GM23338 (cell line): ENCODE measurements at regions not wholly inside any gene's neighbourhood (a gene's known extent, or its start where the extent isn't known, plus 50 kb on each side); places are given as distances from the start of the nearest gene placed in this dataset.

Source experiments
- ATAC-seq: fragments of 200-7000 bp; cut with Tn5 transposase; 3 replicates; pipeline ENCODE4 v1.9.1; 2020
- DNase-seq: peaks from one replicate; pipeline ENCODE4 v3.0.0-alpha.2; 2015; ENCODE audit warnings: low spot score
- H2AFZ ChIP-seq: fragments of 200-600 bp; sonication (generic); 2 replicates; pipeline ENCODE4 v1.8.0; 2016; ENCODE audit warnings: antibody characterized with exemption, mild to moderate bottlenecking, moderate library complexity
- H3F3A ChIP-seq: fragments of 200-600 bp; sonication (generic); replicated peaks from 2 replicates; pipeline ENCODE4 v1.8.0; 2017; ENCODE audit warnings: antibody characterized with exemption, mixed run types, low read depth
- H3K27ac ChIP-seq: fragments of 200-600 bp; sonication (generic); 2 replicates; pipeline ENCODE4 v1.6.1; 2016; ENCODE audit warnings: low read depth
- H3K27me3 ChIP-seq: fragments of 200-600 bp; sonication (generic); 2 replicates; pipeline ENCODE4 v1.8.0; 2016; ENCODE audit warnings: mild to moderate bottlenecking, mixed run types, moderate library complexity; ENCODE audit not compliant: insufficient read depth
- H3K36me3 ChIP-seq: fragments of 200-600 bp; sonication (generic); 2 replicates; pipeline ENCODE4 v1.8.0; 2016; ENCODE audit warnings: mild to moderate bottlenecking; ENCODE audit not compliant: insufficient read depth
- H3K4me1 ChIP-seq: fragments of 200-600 bp; sonication (generic); 2 replicates; pipeline ENCODE4 v1.8.0; 2016; ENCODE audit warnings: mild to moderate bottlenecking, moderate library complexity; ENCODE audit not compliant: insufficient read depth
- H3K4me2 ChIP-seq: fragments of 200-600 bp; sonication (generic); 2 replicates; pipeline ENCODE4 v1.7.1; 2017; ENCODE audit warnings: mixed run types
- H3K4me3 ChIP-seq: fragments of 200-600 bp; sonication (generic); 2 replicates; pipeline ENCODE4 v1.6.1; 2016; ENCODE audit warnings: mixed run types
- H3K79me2 ChIP-seq: fragments of 200-600 bp; sonication (generic); replicated peaks from 2 replicates; pipeline ENCODE4 v1.8.0; 2017; ENCODE audit warnings: mild to moderate bottlenecking; ENCODE audit not compliant: insufficient read depth
- H3K9me2 ChIP-seq: fragments of 200-600 bp; sonication (generic); 2 replicates; pipeline ENCODE4 v1.8.0; 2017; ENCODE audit not compliant: insufficient read depth
- H4K20me1 ChIP-seq: fragments of 200-600 bp; sonication (generic); replicated peaks from 2 replicates; pipeline ENCODE4 v1.8.0; 2017; ENCODE audit warnings: mild to moderate bottlenecking; ENCODE audit not compliant: insufficient read depth
- H3K27ac Mint-ChIP-seq: 2 replicates; pipeline ENCODE4 v1.8.0; 2020; ENCODE audit warnings: inconsistent platforms, mild to moderate bottlenecking, moderate library complexity, mixed read lengths
- H3K27me3 Mint-ChIP-seq: 3 replicates; pipeline ENCODE4 v1.8.0; 2022; ENCODE audit warnings: low read depth, mild to moderate bottlenecking, moderate library complexity, mixed read lengths, inconsistent platforms; ENCODE audit not compliant: insufficient read depth, poor library complexity
- H3K36me3 Mint-ChIP-seq: 3 replicates; pipeline ENCODE4 v1.8.0; 2021; ENCODE audit warnings: low read depth, mild to moderate bottlenecking, inconsistent platforms, moderate library complexity, mixed read lengths
- H3K4me1 Mint-ChIP-seq: 3 replicates; pipeline ENCODE4 v1.8.0; 2020; ENCODE audit warnings: mild to moderate bottlenecking, inconsistent platforms, mixed read lengths
- H3K4me3 Mint-ChIP-seq: 3 replicates; pipeline ENCODE4 v1.8.0; 2021; ENCODE audit warnings: moderate library complexity, mild to moderate bottlenecking, inconsistent platforms, mixed read lengths
- H3K9me3 Mint-ChIP-seq: 3 replicates; pipeline ENCODE4 v1.8.0; 2020; ENCODE audit warnings: moderate library complexity, mild to moderate bottlenecking, inconsistent platforms, mixed read lengths
- CREB1 ChIP-seq: fragments of 250-450 bp; sonication (Bioruptor Pico); IDR thresholded peaks from 2 replicates; pipeline ENCODE4 v1.5.0; 2020; ENCODE audit warnings: low read depth, mild to moderate bottlenecking, moderate library complexity
- EZH2 ChIP-seq: fragments of 200-600 bp; sonication (generic); IDR thresholded peaks from one replicate; pipeline ENCODE4 v1.8.0; 2017; ENCODE audit warnings: antibody characterized with exemption, mild to moderate bottlenecking, low read depth; ENCODE audit not compliant: unreplicated experiment
- EZH2phosphoT487 ChIP-seq: fragments of 200-600 bp; sonication (generic); IDR thresholded peaks from one replicate; pipeline ENCODE4 v1.8.1; 2018; ENCODE audit warnings: antibody characterized with exemption; ENCODE audit not compliant: unreplicated experiment
- JUNB ChIP-seq: IDR thresholded peaks from one replicate; pipeline ENCODE4 v1.6.1; 2016; ENCODE audit warnings: antibody characterized with exemption; ENCODE audit not compliant: unreplicated experiment
- POLR2AphosphoS5 ChIP-seq: IDR thresholded peaks from 2 replicates; pipeline ENCODE4 v1.6.1; 2016; ENCODE audit warnings: antibody characterized with exemption, low read depth
- STAT1 ChIP-seq: IDR thresholded peaks from one replicate; pipeline ENCODE4 v1.6.1; 2016; ENCODE audit warnings: antibody characterized with exemption; ENCODE audit not compliant: unreplicated experiment
- ZNF114 ChIP-seq: fragments of 250-450 bp; sonication (Bioruptor Pico); IDR thresholded peaks from 2 replicates; pipeline ENCODE4 v1.5.0; 2020; ENCODE audit warnings: mild to moderate bottlenecking, moderate library complexity
- ZNF331 ChIP-seq: fragments of 250-450 bp; sonication (Bioruptor Pico); IDR thresholded peaks from 2 replicates; pipeline ENCODE4 v1.5.0; 2020; ENCODE audit warnings: low read depth, mild to moderate bottlenecking, moderate library complexity
- TF ChIP-seq, protein P1 (sequence below): fragments of 250-450 bp; sonication (Bioruptor Pico); IDR thresholded peaks from 2 replicates; pipeline ENCODE4 v1.5.0; 2020; ENCODE audit warnings: mild to moderate bottlenecking, moderate library complexity
- TF ChIP-seq, protein P2 (sequence below): IDR thresholded peaks from 2 replicates; pipeline ENCODE4 v1.6.1; 2016; ENCODE audit warnings: antibody characterized with exemption
- TF ChIP-seq, protein P3 (sequence below), 2 experiments: fragments of 200-600 bp in 1 of 2; sonication (generic) in 1 of 2; conservative IDR thresholded peaks; 2 replicates each; pipeline versions ENCODE4 v1.5.1 to v1.6.1; 2016 to 2017; ENCODE audit warnings: antibody characterized with exemption in 2 of 2, low read depth in 2 of 2, mild to moderate bottlenecking in 2 of 2, moderate library complexity in 1 of 2

DNA sequence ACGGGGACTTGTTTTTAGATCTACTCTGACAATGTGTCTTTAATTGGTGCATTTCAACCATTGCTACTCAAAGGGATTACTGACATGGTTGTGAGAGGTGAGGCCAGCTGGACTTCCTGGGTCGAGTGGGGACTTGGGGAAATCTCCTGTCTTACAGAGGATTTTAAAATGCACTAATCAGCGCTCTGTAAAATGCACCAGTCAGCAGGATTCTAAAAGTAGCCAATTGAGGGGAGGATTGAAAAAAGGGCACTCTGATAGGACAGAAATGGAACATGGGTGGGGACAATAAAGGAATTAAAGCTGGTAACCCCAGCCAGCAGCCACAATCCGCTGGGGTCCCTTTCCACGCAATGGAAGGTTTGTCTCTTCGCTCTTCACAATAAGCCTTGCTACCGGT, 122.5 kb upstream of the SNRPN start:
- no peaks in the 10 kb centered on the region for H3K27me3 ChIP-seq
- H3K9me2 ChIP-seq = no peaks in the 10 kb centered on the region
- H3K27ac Mint-ChIP-seq = no peak overlapping the region
- H3K79me2 ChIP-seq = no peaks in the 10 kb centered on the region
- H3F3A ChIP-seq = no peaks in the 10 kb centered on the region
- H3K36me3 Mint-ChIP-seq = peaks cover 21% of the 10 kb centered on the region
- H3K27ac ChIP-seq = no peak overlapping the region
- no peaks in the 10 kb centered on the region for H3K36me3 ChIP-seq
- no peak for ATAC-seq
- no peaks in the 10 kb centered on the region for H3K27me3 Mint-ChIP-seq
- H3K9me3 Mint-ChIP-seq = peaks cover 33% of the 10 kb centered on the region
- H3K4me3 Mint-ChIP-seq = no peak overlapping the region
- H3K4me1 Mint-ChIP-seq = peaks cover 30% of the 10 kb centered on the region
- peaks cover 13% of the 10 kb centered on the region for H3K4me1 ChIP-seq
- no peaks in the 10 kb centered on the region for H4K20me1 ChIP-seq
- H2AFZ ChIP-seq = no peak overlapping the region
- no peak overlapping the region for H3K4me2 ChIP-seq
- H3K4me3 ChIP-seq = no peak overlapping the region
- TF ChIP-seq, protein P1, sequence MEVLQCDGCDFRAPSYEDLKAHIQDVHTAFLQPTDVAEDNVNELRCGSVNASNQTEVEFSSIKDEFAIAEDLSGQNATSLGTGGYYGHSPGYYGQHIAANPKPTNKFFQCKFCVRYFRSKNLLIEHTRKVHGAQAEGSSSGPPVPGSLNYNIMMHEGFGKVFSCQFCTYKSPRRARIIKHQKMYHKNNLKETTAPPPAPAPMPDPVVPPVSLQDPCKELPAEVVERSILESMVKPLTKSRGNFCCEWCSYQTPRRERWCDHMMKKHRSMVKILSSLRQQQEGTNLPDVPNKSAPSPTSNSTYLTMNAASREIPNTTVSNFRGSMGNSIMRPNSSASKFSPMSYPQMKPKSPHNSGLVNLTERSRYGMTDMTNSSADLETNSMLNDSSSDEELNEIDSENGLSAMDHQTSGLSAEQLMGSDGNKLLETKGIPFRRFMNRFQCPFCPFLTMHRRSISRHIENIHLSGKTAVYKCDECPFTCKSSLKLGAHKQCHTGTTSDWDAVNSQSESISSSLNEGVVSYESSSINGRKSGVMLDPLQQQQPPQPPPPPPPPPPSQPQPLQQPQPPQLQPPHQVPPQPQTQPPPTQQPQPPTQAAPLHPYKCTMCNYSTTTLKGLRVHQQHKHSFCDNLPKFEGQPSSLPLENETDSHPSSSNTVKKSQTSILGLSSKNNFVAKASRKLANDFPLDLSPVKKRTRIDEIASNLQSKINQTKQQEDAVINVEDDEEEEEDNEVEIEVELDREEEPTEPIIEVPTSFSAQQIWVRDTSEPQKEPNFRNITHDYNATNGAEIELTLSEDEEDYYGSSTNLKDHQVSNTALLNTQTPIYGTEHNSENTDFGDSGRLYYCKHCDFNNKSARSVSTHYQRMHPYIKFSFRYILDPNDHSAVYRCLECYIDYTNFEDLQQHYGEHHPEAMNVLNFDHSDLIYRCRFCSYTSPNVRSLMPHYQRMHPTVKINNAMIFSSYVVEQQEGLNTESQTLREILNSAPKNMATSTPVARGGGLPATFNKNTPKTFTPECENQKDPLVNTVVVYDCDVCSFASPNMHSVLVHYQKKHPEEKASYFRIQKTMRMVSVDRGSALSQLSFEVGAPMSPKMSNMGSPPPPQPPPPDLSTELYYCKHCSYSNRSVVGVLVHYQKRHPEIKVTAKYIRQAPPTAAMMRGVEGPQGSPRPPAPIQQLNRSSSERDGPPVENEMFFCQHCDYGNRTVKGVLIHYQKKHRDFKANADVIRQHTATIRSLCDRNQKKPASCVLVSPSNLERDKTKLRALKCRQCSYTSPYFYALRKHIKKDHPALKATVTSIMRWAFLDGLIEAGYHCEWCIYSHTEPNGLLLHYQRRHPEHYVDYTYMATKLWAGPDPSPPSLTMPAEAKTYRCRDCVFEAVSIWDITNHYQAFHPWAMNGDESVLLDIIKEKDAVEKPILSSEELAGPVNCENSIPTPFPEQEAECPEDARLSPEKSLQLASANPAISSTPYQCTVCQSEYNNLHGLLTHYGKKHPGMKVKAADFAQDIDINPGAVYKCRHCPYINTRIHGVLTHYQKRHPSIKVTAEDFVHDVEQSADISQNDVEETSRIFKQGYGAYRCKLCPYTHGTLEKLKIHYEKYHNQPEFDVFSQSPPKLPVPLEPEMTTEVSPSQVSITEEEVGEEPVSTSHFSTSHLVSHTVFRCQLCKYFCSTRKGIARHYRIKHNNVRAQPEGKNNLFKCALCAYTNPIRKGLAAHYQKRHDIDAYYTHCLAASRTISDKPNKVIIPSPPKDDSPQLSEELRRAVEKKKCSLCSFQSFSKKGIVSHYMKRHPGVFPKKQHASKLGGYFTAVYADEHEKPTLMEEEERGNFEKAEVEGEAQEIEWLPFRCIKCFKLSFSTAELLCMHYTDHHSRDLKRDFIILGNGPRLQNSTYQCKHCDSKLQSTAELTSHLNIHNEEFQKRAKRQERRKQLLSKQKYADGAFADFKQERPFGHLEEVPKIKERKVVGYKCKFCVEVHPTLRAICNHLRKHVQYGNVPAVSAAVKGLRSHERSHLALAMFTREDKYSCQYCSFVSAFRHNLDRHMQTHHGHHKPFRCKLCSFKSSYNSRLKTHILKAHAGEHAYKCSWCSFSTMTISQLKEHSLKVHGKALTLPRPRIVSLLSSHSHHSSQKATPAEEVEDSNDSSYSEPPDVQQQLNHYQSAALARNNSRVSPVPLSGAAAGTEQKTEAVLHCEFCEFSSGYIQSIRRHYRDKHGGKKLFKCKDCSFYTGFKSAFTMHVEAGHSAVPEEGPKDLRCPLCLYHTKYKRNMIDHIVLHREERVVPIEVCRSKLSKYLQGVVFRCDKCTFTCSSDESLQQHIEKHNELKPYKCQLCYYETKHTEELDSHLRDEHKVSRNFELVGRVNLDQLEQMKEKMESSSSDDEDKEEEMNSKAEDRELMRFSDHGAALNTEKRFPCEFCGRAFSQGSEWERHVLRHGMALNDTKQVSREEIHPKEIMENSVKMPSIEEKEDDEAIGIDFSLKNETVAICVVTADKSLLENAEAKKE = no peak
- TF ChIP-seq EZH2phosphoT487 (no peak), ZNF114 (no peak), CREB1 (no peak), ZNF331 (CRISPR knock-in tag) (no peak), STAT1 (no peak), POLR2AphosphoS5 (no peak), EZH2 (no peak), JUNB (no peak)
- TF ChIP-seq, protein P2, sequence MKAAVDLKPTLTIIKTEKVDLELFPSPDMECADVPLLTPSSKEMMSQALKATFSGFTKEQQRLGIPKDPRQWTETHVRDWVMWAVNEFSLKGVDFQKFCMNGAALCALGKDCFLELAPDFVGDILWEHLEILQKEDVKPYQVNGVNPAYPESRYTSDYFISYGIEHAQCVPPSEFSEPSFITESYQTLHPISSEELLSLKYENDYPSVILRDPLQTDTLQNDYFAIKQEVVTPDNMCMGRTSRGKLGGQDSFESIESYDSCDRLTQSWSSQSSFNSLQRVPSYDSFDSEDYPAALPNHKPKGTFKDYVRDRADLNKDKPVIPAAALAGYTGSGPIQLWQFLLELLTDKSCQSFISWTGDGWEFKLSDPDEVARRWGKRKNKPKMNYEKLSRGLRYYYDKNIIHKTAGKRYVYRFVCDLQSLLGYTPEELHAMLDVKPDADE = no peak
- TF ChIP-seq, protein P3, sequence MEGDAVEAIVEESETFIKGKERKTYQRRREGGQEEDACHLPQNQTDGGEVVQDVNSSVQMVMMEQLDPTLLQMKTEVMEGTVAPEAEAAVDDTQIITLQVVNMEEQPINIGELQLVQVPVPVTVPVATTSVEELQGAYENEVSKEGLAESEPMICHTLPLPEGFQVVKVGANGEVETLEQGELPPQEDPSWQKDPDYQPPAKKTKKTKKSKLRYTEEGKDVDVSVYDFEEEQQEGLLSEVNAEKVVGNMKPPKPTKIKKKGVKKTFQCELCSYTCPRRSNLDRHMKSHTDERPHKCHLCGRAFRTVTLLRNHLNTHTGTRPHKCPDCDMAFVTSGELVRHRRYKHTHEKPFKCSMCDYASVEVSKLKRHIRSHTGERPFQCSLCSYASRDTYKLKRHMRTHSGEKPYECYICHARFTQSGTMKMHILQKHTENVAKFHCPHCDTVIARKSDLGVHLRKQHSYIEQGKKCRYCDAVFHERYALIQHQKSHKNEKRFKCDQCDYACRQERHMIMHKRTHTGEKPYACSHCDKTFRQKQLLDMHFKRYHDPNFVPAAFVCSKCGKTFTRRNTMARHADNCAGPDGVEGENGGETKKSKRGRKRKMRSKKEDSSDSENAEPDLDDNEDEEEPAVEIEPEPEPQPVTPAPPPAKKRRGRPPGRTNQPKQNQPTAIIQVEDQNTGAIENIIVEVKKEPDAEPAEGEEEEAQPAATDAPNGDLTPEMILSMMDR (conservative IDR thresholded peaks at IDR 0.05; ENCODE audit: low read depth in 2 of 2) = no peak
- no peak for DNase-seq
